Esophagus squamous epithelium (tissue), 5 donors: ENCODE measurements at regions not wholly inside any gene's neighbourhood (a gene's known extent, or its start where the extent isn't known, plus 50 kb on each side); places are given as distances from the start of the nearest gene placed in this dataset.

Experiments
- DNase-seq: peaks from one replicate; lab custom pipeline; 2025; lab: John Stamatoyannopoulos, UW
- H3K27ac ChIP-seq, 4 donors: fragments of 200-600 bp; sonication (generic); one replicate each; pipeline ENCODE4 v1.5.1; 2016 to 2019; ENCODE audit warnings: mild to moderate bottlenecking in 1 of 4
- H3K27me3 ChIP-seq, 4 donors: fragments of 200-600 bp; sonication (generic); 1 replicate in 3 of 4; 2 replicates in 1 of 4; pipeline versions ENCODE4 v1.5.1 to v1.6.0; 2017 to 2021; ENCODE audit warnings: antibody characterized with exemption in 1 of 4
- H3K36me3 ChIP-seq, 3 donors: fragments of 200-600 bp; sonication (generic); one replicate each; pipeline ENCODE4 v1.5.1; 2016 to 2019
- H3K4me1 ChIP-seq, 3 donors: fragments of 200-600 bp; sonication (generic); one replicate each; pipeline ENCODE4 v1.5.1; 2017 to 2019
- H3K4me3 ChIP-seq, 4 donors: fragments of 200-600 bp; sonication (generic); 1 replicate in 3 of 4; 2 replicates in 1 of 4; pipeline ENCODE4 v1.5.1; 2016 to 2019; ENCODE audit warnings: mild to moderate bottlenecking in 2 of 4, moderate library complexity in 1 of 4
- H3K9me3 ChIP-seq, 3 donors: fragments of 200-600 bp; sonication (generic); one replicate each; pipeline ENCODE4 v1.5.1; 2016 to 2019
- CTCF ChIP-seq, 6 experiments: fragments of 450-650 bp in 4 of 6; fragments of 200-600 bp in 2 of 6; sonication (generic) in 2 of 6; IDR thresholded peaks; one replicate each; pipeline ENCODE4 v1.5.1; 2016 to 2019; ENCODE audit warnings: antibody characterized with exemption in 6 of 6, mild to moderate bottlenecking in 4 of 6, moderate library complexity in 4 of 6
- POLR2A ChIP-seq, 4 donors: fragments of 450-650 bp; IDR thresholded peaks; one replicate each; pipeline ENCODE4 v1.6.1; 2017; ENCODE audit warnings: antibody characterized with exemption in 4 of 4, mild to moderate bottlenecking in 4 of 4, moderate library complexity in 3 of 4
- WGBS, 2 donors: methylation state at CpG; one replicate each; pipeline ENCODE4 v1.1.5; 2018; 5-methylcytosine and 5-hydroxymethylcytosine counted together
- intact Hi-C: fragments of 100-400 bp; cut with DNase I; formaldehyde crosslinking; loops from one replicate; pipeline ENCODE4 v1.15.0; 2022
- small RNA-seq, 4 donors: library from RNA; depleted of rRNA; stranded (forward); fragments of <200 nt; gene quantifications; one replicate each; pipeline ENCODE3, GENCODE V24; 2016
- donor health status: DM: yes; HTN: yes; CAD: no.

GRCh38 chr12:108075561-108075960 lies 53.5 kb upstream of the WSCD2 start:
- no peak for DNase-seq
- Histone ChIP-seq H3K4me3 (no peak overlapping the region), H3K9me3 (no peaks in the 10 kb centered on the region), H3K27me3 (peaks cover 0 to 29% (median 0%) of the 10 kb centered on the region in 4 donors), H3K4me1 (no peaks in the 10 kb centered on the region), H3K27ac (no peak overlapping the region), H3K36me3 (no peaks in the 10 kb centered on the region)
- TF ChIP-seq CTCF (IDR thresholded peaks at IDR 0.05), result no peak
- TF ChIP-seq POLR2A (IDR thresholded peaks at IDR 0.05), result no peak
- WGBS, 2 donors, result 55 to 64% methylated on average over 3 of the region's 3 CpGs
- intact Hi-C loops, result no loop called here

GRCh38 chr12:108076556-108076955 lies 52.5 kb upstream of the WSCD2 start:
- H3K27me3 ChIP-seq, result peaks cover 0 to 29% (median 0%) of the 10 kb centered on the region in 4 donors
- TF ChIP-seq CTCF (IDR thresholded peaks at IDR 0.05) (no peak), POLR2A (IDR thresholded peaks at IDR 0.05) (no peak)

GRCh38 chr12:108078428-108078827 lies 50.7 kb upstream of the WSCD2 start:
- TF ChIP-seq CTCF (IDR thresholded peaks at IDR 0.05) (no peak), POLR2A (IDR thresholded peaks at IDR 0.05) (no peak)
- 65 to 72% methylated on average over 3 of the region's 3 CpGs for WGBS, 2 donors
- no peak for DNase-seq
- H3K27ac ChIP-seq, result no peak overlapping the region
- no peak overlapping the region for H3K4me3 ChIP-seq
- H3K27me3 ChIP-seq, result peaks cover 0 to 30% (median 0%) of the 10 kb centered on the region in 4 donors
- intact Hi-C loops, result no loop called here
- H3K36me3 ChIP-seq, result no peaks in the 10 kb centered on the region
- H3K9me3 ChIP-seq, result no peaks in the 10 kb centered on the region
- no peaks in the 10 kb centered on the region for H3K4me1 ChIP-seq

More at GRCh38 chr12:108076556-108076955, 52.5 kb upstream of the WSCD2 start:
- H3K4me1 ChIP-seq, result no peaks in the 10 kb centered on the region
- H3K9me3 ChIP-seq, result no peaks in the 10 kb centered on the region
- intact Hi-C loops, result no loop called here
- no peak overlapping the region for H3K27ac ChIP-seq
- WGBS, 2 donors, result 60 to 65% methylated on average over 5 of the region's 5 CpGs
- DNase-seq, result no peak
- no peaks in the 10 kb centered on the region for H3K36me3 ChIP-seq
- no peak overlapping the region for H3K4me3 ChIP-seq

Small RNAs in the stretch of these regions (small RNA-seq; reads per million reads assigned to genes)
- 0 reads per million in 4 donors for gene AC126177.5
